GM21360 (cell line): ENCODE measurements at regions not wholly inside any gene's neighbourhood (a gene's known extent, or its start where the extent isn't known, plus 50 kb on each side); places are given as distances from the start of the nearest gene placed in this dataset.

ENCODE experiments used
- ATAC-seq: cut with Tn5 transposase; IDR thresholded peaks from one replicate; pipeline ENCODE4 v1.9.1; 2021; ENCODE audit warnings: mild to moderate bottlenecking, moderate library complexity; ENCODE audit not compliant: unreplicated experiment

GRCh38 chr18:4653418-4653817 lies 198.3 kb upstream of the DLGAP1 start:
- ATAC-seq, result no peak

GRCh38 chr18:4641771-4642368 lies 186.8 kb upstream of the DLGAP1 start:
- ATAC-seq, result no peak

- ATAC-seq, result no peak
Measured at GRCh38 chr18:4640349-4641012, 185.4 kb upstream of the DLGAP1 start.

GRCh38 chr18:4639628-4640310 lies 184.7 kb upstream of the DLGAP1 start:
- peak; percentile 82 for ATAC-seq

GRCh38 chr18:4638680-4639079 lies 183.6 kb upstream of the DLGAP1 start:
- ATAC-seq, result no peak

- no peak for ATAC-seq
Measured at GRCh38 chr18:4637876-4638275, 182.8 kb upstream of the DLGAP1 start.

GRCh38 chr18:4636967-4637366 lies 181.9 kb upstream of the DLGAP1 start:
- ATAC-seq, result no peak

GRCh38 chr18:4631239-4631638 lies 176.1 kb upstream of the DLGAP1 start:
- ATAC-seq, result no peak

- ATAC-seq, result no peak
Measured at GRCh38 chr18:4605212-4605611, 150.1 kb upstream of the DLGAP1 start.

- ATAC-seq, result no peak
Measured at GRCh38 chr18:4603955-4604354, 148.8 kb upstream of the DLGAP1 start.

- ATAC-seq, result no peak
Measured at GRCh38 chr18:4599312-4599711, 144.2 kb upstream of the DLGAP1 start.

GRCh38 chr18:4597301-4597700 lies 142.2 kb upstream of the DLGAP1 start:
- no peak for ATAC-seq

- ATAC-seq, result no peak
Measured at GRCh38 chr18:4593895-4594294, 138.8 kb upstream of the DLGAP1 start.

- no peak for ATAC-seq
Measured at GRCh38 chr18:4593459-4593858, 138.4 kb upstream of the DLGAP1 start.

- no peak for ATAC-seq
Measured at GRCh38 chr18:4589056-4589800, 134.1 kb upstream of the DLGAP1 start.

- no peak for ATAC-seq
Measured at GRCh38 chr18:4587204-4587603, 132.1 kb upstream of the DLGAP1 start.

GRCh38 chr18:4586731-4587130 lies 131.6 kb upstream of the DLGAP1 start:
- ATAC-seq, result no peak

GRCh38 chr18:4582431-4583335 lies 127.6 kb upstream of the DLGAP1 start:
- no peak for ATAC-seq

- no peak for ATAC-seq
Measured at GRCh38 chr18:4581966-4582365, 126.9 kb upstream of the DLGAP1 start.

GRCh38 chr18:4578449-4578848 lies 123.3 kb upstream of the DLGAP1 start:
- no peak for ATAC-seq

GRCh38 chr18:4573735-4574134 lies 118.6 kb upstream of the DLGAP1 start:
- no peak for ATAC-seq
